ENCODE measurements at regions not wholly inside any gene's neighbourhood (a gene's known extent, or its start where the extent isn't known, plus 50 kb on each side); places are given as distances from the start of the nearest gene placed in this dataset.

DNA sequence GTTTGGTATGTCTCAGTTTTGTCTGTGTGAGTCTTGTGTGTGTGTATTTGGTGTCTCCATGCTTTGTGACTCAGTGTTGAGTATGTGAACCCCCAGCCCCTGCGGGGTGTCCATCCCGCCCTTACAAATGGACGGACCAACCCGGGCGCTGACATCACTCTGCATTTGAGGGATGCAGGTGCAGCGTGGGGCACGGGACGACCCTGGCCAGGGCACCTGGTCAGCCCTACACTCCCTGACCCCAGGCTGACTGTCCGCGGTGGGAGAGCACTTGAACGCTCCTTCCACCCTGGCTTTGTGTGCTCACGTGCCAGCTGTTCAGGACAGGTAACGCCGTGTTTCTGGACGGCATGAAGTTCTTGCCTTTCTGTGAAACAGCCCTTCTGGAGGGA is 369.0 kb downstream of the BRD1 start:
- no peak for ATAC-seq (ENCODE audit: low read depth)
- TF ChIP-seq, protein P1, sequence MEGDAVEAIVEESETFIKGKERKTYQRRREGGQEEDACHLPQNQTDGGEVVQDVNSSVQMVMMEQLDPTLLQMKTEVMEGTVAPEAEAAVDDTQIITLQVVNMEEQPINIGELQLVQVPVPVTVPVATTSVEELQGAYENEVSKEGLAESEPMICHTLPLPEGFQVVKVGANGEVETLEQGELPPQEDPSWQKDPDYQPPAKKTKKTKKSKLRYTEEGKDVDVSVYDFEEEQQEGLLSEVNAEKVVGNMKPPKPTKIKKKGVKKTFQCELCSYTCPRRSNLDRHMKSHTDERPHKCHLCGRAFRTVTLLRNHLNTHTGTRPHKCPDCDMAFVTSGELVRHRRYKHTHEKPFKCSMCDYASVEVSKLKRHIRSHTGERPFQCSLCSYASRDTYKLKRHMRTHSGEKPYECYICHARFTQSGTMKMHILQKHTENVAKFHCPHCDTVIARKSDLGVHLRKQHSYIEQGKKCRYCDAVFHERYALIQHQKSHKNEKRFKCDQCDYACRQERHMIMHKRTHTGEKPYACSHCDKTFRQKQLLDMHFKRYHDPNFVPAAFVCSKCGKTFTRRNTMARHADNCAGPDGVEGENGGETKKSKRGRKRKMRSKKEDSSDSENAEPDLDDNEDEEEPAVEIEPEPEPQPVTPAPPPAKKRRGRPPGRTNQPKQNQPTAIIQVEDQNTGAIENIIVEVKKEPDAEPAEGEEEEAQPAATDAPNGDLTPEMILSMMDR (IDR thresholded peaks at IDR 0.05; ENCODE audit: poor library complexity, severe bottlenecking): no peak
- DNase-seq (ENCODE audit: low spot score): no peak
- Histone ChIP-seq H3K27ac (ENCODE audit: poor library complexity, severe bottlenecking) (no peak overlapping the region), H3K9me3 (ENCODE audit: severe bottlenecking) (no peaks in the 10 kb centered on the region), H3K27me3 (ENCODE audit: insufficient read depth, poor library complexity, severe bottlenecking) (peaks cover 5% of the 10 kb centered on the region), H3K4me3 (ENCODE audit: severe bottlenecking) (no peak overlapping the region), H3K4me1 (ENCODE audit: insufficient read depth, poor library complexity, severe bottlenecking) (no peaks in the 10 kb centered on the region), H3K36me3 (ENCODE audit: low read depth) (no peaks in the 10 kb centered on the region)

DNA sequence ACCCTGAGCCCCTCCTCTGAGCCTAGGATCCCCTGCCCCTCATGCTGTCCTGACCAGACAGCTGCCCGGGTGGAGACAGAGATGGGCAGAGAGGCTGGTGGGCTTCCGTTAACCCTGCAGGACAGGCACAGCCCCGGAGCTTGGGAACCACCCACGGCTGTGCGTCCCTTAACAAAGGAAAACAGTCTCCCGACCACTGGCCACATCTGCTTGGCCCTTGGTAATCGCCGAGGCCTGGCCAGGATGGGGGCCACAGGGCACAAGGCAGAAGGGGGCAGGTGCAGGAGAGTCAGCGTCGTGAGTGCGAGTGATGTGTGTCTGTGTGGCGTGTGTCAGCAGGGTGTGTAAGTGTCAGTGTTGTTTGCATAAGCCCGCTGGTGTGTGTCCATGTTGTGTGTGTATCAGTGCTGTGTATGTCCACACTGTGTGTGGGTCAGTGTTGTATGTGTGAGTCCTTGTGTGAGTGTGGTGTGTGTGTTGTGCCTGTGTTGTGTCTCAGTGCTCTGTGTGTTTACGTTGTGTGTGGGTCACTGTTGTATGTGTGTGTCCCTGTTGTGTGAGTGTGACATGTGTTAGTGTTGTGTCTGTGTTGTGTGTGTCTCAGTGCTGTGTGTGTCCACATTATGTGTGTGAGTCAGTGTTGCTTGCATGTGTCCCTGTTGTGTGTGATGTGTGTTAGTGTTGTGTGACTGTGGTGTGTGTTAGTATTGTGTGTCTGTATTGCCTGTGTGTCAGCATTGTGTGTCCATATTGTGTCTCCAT is 369.5 kb downstream of the BRD1 start:
- TF ChIP-seq, protein P1 (IDR thresholded peaks at IDR 0.05; ENCODE audit: poor library complexity, severe bottlenecking): no peak
- DNase-seq (ENCODE audit: low spot score) (no peak), ATAC-seq (ENCODE audit: low read depth) (no peak)
- no peaks in the 10 kb centered on the region for H3K9me3 ChIP-seq (ENCODE audit: severe bottlenecking)
- no peak overlapping the region for H3K27ac ChIP-seq (ENCODE audit: poor library complexity, severe bottlenecking)
- peaks cover 5% of the 10 kb centered on the region for H3K27me3 ChIP-seq (ENCODE audit: insufficient read depth, poor library complexity, severe bottlenecking)
- H3K36me3 ChIP-seq (ENCODE audit: low read depth): no peaks in the 10 kb centered on the region
- H3K4me1 ChIP-seq (ENCODE audit: insufficient read depth, poor library complexity, severe bottlenecking): no peaks in the 10 kb centered on the region
- no peak overlapping the region for H3K4me3 ChIP-seq (ENCODE audit: severe bottlenecking)

DNA sequence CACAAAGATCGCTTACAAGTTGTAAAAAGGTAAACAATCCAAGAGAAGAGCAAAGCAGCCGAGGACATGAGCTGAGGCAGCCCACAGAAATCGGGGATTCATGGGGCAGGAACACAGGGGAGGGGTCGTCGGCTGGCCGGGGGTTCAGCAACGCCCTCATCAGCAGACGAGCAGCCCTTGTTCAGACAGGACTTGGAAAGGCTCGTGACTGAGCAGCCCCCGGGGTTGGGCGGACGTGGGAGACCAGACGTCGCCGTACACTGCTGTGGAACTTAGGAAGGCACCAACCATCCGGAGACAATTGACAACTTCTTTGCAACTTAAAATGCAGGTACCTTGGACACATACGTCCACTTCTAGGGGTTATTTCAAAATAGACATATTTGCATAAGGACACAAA is 370.5 kb downstream of the BRD1 start:
- ATAC-seq (ENCODE audit: low read depth) (no peak), DNase-seq (ENCODE audit: low spot score) (no peak)
- H3K27me3 ChIP-seq (ENCODE audit: insufficient read depth, poor library complexity, severe bottlenecking): peaks cover 5% of the 10 kb centered on the region
- no peaks in the 10 kb centered on the region for H3K36me3 ChIP-seq (ENCODE audit: low read depth)
- no peak overlapping the region for H3K4me3 ChIP-seq (ENCODE audit: severe bottlenecking)
- H3K4me1 ChIP-seq (ENCODE audit: insufficient read depth, poor library complexity, severe bottlenecking): no peaks in the 10 kb centered on the region
- no peak overlapping the region for H3K27ac ChIP-seq (ENCODE audit: poor library complexity, severe bottlenecking)
- TF ChIP-seq, protein P1 (IDR thresholded peaks at IDR 0.05; ENCODE audit: poor library complexity, severe bottlenecking): no peak
- H3K9me3 ChIP-seq (ENCODE audit: severe bottlenecking): no peaks in the 10 kb centered on the region

- H3K4me3 ChIP-seq (ENCODE audit: severe bottlenecking): no peak overlapping the region
- ATAC-seq (ENCODE audit: low read depth): no peak
- peaks cover 6% of the 10 kb centered on the region for H3K27me3 ChIP-seq (ENCODE audit: insufficient read depth, poor library complexity, severe bottlenecking)
- no peak overlapping the region for H3K27ac ChIP-seq (ENCODE audit: poor library complexity, severe bottlenecking)
- no peaks in the 10 kb centered on the region for H3K4me1 ChIP-seq (ENCODE audit: insufficient read depth, poor library complexity, severe bottlenecking)
- DNase-seq (ENCODE audit: low spot score): no peak
- H3K36me3 ChIP-seq (ENCODE audit: low read depth): no peaks in the 10 kb centered on the region
- TF ChIP-seq, protein P1 (IDR thresholded peaks at IDR 0.05; ENCODE audit: poor library complexity, severe bottlenecking): no peak
- no peaks in the 10 kb centered on the region for H3K9me3 ChIP-seq (ENCODE audit: severe bottlenecking)
Observed at GRCh38 chr22:49455595-49455994, 372.1 kb downstream of the BRD1 start.

DNA sequence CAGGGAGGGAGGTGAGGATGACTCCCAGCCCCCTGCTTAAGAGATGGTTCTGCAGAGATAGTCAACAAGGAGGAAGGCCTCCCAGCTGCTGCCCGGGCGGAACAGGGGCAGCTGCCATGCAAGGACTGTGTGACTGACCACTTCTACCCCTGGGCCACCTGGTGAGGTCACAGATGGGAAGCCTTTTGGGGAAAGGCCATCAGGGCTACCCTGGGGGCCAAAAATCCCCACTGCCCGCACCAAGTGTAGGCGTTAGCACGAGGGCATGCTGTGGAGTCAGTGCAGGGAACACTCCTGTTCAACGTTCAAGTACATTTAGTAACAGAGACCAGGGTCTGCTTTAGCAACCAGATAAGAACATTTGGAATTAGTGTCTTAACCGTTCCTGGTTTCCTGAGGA is 372.9 kb downstream of the BRD1 start:
- peaks cover 12% of the 10 kb centered on the region for H3K27me3 ChIP-seq (ENCODE audit: insufficient read depth, poor library complexity, severe bottlenecking)
- no peaks in the 10 kb centered on the region for H3K4me1 ChIP-seq (ENCODE audit: insufficient read depth, poor library complexity, severe bottlenecking)
- DNase-seq (ENCODE audit: low spot score) (no peak), ATAC-seq (ENCODE audit: low read depth) (no peak)
- no peaks in the 10 kb centered on the region for H3K9me3 ChIP-seq (ENCODE audit: severe bottlenecking)
- H3K36me3 ChIP-seq (ENCODE audit: low read depth): no peaks in the 10 kb centered on the region
- no peak overlapping the region for H3K27ac ChIP-seq (ENCODE audit: poor library complexity, severe bottlenecking)
- TF ChIP-seq, protein P1 (IDR thresholded peaks at IDR 0.05; ENCODE audit: poor library complexity, severe bottlenecking): no peak
- no peak overlapping the region for H3K4me3 ChIP-seq (ENCODE audit: severe bottlenecking)
